ENCODE measurements at regions not wholly inside any gene's neighbourhood (a gene's known extent, or its start where the extent isn't known, plus 50 kb on each side); places are given as distances from the start of the nearest gene placed in this dataset.
"Not testable (repeated sequence)": the region's sequence is repeated elsewhere in the genome, so short reads cannot be mapped to it uniquely, and the experiment has no call there.

- DNase-seq = not testable (repeated sequence)
These were observed 110.6 kb downstream of the RPIA start for GRCh38 chr2:88802026-88802425.

DNA sequence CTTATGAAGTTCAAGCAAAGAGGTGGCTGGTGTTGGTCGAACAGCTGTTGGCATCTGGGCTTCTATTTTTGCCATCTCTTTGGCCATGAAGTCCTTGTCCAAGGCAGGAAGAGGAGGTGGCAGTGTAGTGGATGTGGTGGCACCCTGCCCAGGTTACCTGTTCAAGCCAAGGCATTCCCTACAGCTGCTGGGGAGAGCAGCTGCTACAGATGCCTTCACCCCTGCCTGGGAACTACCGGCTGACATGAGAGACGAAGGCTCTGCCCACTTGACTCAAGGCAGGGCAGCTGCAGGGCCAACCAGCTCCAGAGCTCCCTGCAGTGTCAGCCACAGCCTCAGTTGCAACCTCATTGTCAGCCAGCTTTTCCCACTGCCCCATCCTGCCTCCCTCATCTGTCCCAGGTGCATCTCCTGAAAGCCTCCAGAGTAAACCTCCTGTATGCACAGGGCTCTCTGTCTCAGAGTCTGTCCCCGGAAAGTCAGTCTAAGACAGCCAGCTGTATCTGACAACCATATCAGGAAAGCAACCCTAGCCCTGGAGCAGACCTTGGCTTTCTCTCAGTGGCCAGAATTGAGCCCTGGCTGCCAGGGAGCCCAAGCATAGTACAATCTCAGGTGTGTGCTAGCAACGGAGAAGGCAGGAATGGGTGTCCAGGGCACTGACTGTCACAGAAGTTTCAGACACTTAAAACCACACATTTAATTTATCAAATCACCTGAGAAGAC is 115.9 kb downstream of the RPIA start:
- no peak for DNase-seq

GRCh38 chr2:88808083-88808482 is 116.6 kb downstream of the RPIA start:
- DNase-seq = no peak

GRCh38 chr2:88808652-88809051 is 117.2 kb downstream of the RPIA start:
- no peak for DNase-seq

DNA sequence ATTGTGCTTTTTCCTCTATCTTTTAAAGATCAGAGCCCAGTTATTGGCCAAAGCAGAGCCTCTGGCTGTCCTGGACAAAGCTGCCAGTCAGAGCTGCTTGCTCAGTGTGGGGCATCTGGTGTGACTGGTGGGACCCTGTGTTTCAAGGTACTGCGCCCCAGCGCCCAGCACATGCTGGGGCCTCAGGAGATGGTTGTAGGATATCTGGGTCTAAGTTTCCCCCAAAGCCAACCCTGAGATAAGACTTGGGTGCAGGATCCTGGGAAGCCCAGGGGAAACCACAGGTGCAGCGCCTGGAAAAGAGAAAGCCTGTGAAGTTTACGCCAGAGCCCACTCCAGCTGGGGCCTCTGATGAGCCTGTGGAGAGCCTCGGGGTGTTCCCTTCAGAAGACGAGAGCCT is 117.7 kb downstream of the RPIA start:
- DNase-seq = no peak

GRCh38 chr2:88810017-88810416 is 118.5 kb downstream of the RPIA start:
- DNase-seq = no peak

DNA sequence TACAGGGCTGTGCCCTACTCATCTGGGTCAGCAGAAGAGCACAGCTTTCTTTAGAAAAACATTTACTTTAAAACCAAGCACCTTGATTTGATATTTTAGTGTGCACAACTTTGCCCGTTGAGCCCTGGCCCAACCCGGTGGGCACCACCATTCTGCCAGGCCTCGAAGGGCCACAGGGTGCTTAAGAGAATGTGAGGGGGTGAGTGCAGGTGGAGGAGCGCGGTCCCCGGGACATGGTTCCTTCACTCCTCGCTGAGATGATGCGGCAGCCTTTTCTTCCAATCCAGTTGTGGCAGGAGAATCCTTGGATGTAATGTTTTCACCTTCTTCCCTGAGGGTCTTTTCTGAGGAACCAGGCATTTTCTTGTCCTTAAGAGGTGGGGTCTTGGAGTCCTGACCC is 119.0 kb downstream of the RPIA start:
- DNase-seq = no peak

GRCh38 chr2:88811233-88811632 is 119.8 kb downstream of the RPIA start:
- DNase-seq = no peak

GRCh38 chr2:88811681-88812080 is 120.2 kb downstream of the RPIA start:
- no peak for DNase-seq

DNA sequence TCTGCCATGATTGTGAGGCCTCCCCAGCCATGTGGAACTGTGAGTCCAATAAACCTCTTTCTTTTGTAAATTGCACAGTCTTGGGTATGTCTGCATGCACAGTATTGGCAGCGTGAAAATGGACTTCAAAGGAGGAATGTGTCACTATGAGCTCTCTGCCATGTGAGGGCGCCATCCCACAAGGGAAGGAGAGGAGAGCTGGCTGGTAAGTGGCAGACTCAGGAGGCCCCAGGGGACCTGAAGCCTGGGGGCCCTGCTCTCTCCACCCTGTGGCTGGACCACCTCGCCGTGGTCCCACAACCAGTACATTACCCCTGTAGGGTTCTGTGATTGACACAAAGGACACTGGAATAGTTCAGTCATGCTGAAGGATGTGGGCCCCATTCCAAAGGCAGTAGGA is 122.1 kb downstream of the RPIA start:
- DNase-seq = no peak

GRCh38 chr2:88815282-88815681 is 123.8 kb downstream of the RPIA start:
- no peak for DNase-seq

GRCh38 chr2:88815697-88816096 is 124.2 kb downstream of the RPIA start:
- no peak for DNase-seq

GRCh38 chr2:88818381-88818780 is 126.9 kb downstream of the RPIA start:
- DNase-seq = no peak

- DNase-seq = no peak
These were observed 133.5 kb downstream of the RPIA start for GRCh38 chr2:88824951-88825350.

GRCh38 chr2:88826399-88826798 is 134.9 kb downstream of the RPIA start:
- DNase-seq = no peak

GRCh38 chr2:88827821-88828220 is 136.3 kb downstream of the RPIA start:
- no peak for DNase-seq

GRCh38 chr2:88828397-88829137 is 137.1 kb downstream of the RPIA start:
- DNase-seq = no peak

DNA sequence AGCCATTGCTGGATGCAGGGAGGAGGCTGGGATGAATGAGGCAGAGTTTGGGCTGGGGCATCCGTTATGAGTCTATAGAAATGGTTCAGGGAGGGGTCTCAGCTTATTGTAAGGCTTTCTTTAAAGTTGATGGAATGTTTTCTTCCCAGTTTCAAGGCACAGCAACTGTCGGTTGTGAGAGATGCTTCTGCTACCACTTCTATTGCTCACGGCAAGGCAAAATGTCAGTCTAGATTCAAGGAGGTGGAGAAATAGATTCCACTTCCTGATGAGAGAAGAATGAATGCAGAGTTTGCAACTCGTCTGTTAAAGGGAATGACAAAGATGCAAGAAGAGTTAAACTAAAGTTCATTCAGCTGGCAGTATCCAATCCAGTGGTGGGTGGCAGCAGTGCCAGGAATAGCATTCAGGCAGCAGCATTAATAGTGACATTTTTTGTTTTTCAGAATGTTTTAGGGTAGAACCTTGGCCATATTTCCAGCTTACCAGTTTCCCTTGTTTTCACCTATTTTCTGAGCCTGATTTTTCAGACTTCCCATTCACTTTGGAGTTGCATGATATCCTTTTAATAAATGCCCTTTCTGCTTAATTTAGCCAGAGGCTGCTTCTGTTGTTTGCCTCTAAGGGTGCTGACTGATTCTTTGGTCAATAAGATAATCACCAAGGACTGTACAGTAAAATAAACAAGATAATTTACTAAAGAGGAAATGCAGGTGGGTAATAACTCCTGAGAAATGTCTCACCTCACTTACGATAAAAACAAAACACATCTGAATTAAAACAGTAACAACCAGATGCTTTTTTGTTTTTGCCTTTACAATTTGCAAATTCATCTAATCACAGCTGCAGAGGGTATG is 138.4 kb downstream of the RPIA start:
- DNase-seq = no peak

DNA sequence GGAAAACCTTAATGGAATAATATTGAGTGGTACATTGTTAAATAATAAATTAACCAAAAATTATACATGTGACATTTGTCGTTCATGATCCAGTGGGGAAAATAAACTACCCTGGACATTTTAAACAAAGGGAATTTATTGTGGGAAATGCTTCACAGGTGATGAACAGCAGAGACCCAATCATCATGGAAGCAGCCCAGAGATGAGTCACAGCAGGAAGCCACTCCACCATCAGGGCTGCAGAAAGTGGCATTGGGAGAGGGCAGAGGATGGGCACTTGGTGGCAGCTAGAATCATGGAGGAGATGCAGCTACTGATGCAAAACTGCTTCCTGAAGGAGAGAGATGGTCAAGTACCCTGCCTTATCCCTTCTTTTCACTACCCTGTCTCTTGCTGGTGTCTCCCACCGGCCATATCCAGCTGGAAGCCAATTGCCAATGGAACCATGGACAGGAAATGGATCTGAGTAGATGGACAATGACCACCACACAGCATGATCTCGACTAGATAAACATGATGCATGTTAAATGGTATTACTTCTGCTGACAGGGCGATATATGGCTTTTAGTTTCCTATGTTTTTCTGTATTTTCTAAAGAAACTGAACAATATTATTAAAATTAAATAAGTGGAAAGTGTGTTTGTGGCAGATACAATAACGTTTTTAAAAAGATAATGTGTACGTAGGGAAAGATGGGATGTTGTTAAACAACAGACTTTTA is 139.8 kb downstream of the RPIA start:
- DNase-seq = no peak

DNA sequence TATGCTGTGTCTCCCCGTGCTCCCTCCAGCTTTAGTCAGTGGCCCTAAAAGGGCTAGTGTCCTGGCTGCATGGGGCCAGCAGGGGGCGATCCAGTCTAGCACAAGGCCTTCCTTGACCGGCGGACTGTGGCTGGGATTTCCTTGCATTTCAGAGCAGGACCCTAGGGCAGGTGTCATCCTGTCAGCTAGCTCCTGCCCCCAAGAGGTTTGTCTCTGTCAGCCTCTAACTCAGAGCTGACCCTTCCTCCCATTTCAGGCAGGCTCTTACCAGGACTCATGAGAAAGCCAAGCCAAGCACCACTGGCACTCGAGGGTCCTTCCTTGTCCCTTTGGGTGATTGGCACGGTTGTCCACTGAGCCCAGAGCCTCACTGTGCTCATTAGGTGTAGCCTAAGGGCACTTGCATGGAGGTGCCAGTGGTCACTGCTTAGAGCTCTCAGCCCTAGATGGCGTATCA is 140.3 kb downstream of the RPIA start:
- DNase-seq = no peak

DNA sequence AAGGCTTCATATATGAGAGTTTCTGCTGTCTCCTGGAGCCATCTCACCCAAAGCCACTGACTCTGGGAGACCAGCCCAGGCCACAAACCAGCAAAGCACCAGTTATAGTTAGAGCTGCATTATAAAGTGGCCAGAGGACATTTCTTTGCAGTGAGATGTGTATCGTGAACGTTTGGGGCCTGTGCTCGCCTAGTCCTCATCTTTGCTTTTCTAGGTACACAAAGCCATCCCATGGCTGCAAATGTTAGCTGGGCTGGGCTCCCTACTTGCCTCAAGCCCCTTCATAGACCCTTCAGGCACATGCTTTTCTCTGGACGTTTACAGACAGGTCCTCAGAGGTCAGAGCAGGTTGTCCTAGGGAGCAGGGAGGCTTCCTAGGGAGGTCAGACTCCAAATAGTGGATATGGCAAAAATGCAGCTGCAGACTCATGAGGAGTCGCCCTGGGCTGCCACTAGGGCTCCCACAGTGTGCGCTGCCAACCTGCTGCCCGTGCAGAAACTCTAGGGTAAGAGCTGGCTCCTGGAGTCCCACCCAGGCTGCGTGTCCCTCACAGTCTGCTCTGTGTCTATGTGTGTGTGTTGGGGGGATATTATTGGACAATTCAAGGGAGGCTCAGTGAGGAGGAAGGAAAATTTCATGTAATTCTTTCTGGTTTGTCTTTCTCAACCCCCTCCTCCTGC is 141.0 kb downstream of the RPIA start:
- DNase-seq = no peak

- no peak for DNase-seq
These were observed 141.5 kb downstream of the RPIA start for GRCh38 chr2:88832992-88833389.
